IPS DF 6.9 (cell line): ENCODE measurements at regions not wholly inside any gene's neighbourhood (a gene's known extent, or its start where the extent isn't known, plus 50 kb on each side); places are given as distances from the start of the nearest gene placed in this dataset.

ENCODE experiments used
- DNase-seq: peaks from one replicate; pipeline ENCODE4 v3.0.0-alpha.2; 2013; ENCODE audit warnings: low read depth, low spot score
- H3K27ac ChIP-seq: one replicate; pipeline ENCODE4 v1.5.1; 2013; ENCODE audit warnings: low read length, control low read depth
- H3K27me3 ChIP-seq: 2 replicates; pipeline ENCODE4 v1.6.1; 2013; ENCODE audit warnings: mild to moderate bottlenecking, low read length; ENCODE audit not compliant: control insufficient read depth, insufficient read depth
- H3K36me3 ChIP-seq: 2 replicates; pipeline ENCODE4 v1.6.1; 2013; ENCODE audit warnings: low read length; ENCODE audit not compliant: control insufficient read depth, insufficient read depth
- H3K4me1 ChIP-seq: 2 replicates; pipeline ENCODE4 v1.6.1; 2013; ENCODE audit warnings: low read length; ENCODE audit not compliant: control insufficient read depth, insufficient read depth
- H3K4me3 ChIP-seq: 2 replicates; pipeline ENCODE4 v1.5.1; 2013; ENCODE audit warnings: mild to moderate bottlenecking, low read length
- H3K9me3 ChIP-seq: 2 replicates; pipeline ENCODE4 v1.6.1; 2013; ENCODE audit warnings: low read length, inconsistent platforms; ENCODE audit not compliant: control insufficient read depth, insufficient read depth
- WGBS: extraction: QIAGEN DNeasy Blood & Tissue Kit; methylation state at CpG from one replicate; pipeline ENCODE4 v1.1.7; 2013; ENCODE audit warnings: mixed read lengths, missing lambda C conversion rate; ENCODE audit not compliant: insufficient read length, insufficient coverage; 5-methylcytosine and 5-hydroxymethylcytosine counted together

DNA sequence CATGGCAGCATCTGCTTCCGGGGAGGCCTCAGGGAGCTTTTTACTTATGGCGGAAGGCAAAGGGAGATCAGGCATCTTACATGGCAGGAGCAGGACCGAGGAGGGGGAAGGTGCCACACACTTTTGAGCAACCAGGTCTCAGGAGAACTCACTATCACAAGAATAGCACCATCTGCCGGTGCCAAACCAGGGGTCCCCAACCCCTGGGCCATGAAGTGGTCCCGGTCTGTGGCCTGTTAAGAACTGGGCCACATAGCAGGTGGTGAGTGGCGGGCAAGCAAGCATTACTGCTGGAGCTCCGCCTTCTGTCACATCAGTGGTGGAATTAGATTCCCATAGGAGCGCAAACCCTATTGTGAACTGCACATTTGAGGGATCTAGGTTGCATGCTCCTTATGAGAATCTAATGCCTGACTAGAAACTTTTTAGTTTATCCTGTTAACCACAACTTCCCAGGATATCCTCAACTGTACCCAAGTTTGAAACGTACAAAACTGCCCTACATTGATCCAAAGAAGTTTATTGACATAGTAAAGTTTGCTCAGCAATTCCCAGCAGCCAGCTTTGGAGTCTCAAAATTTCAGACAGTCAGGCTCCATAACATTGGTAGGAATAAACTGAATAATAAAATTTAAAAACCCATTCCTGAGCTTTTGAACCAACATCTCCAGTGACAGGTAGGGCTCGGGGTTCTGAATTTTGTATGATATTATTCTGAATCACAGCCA is 228.4 kb upstream of the TAC1 start:
- Histone ChIP-seq H3K27ac (no peak overlapping the region), H3K4me3 (no peak overlapping the region), H3K9me3 (no peaks in the 10 kb centered on the region), H3K36me3 (no peaks in the 10 kb centered on the region), H3K4me1 (no peaks in the 10 kb centered on the region), H3K27me3 (no peaks in the 10 kb centered on the region)
- DNase-seq: no peak
- WGBS: no CpG with 5 or more reads among the region's 10 CpGs

DNA sequence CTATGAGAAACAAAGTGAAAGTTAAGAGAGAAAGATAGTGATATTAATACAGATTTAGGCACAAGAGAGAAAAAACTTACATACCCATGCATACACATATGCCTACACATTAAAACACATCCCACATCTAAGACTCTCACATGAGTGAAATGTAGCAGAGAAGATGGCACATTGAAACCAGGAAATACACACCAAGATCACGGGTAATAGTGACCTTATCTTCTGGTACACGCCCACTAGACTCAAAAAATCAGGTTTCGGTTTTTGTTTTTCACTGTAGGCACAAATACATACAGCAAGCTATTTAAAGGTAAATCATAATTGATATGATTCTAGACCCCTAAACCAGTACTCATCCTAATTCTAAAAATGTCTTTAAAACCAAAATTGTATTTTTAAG is 225.2 kb upstream of the TAC1 start:
- DNase-seq: no peak
- no CpG with 5 or more reads among the region's 3 CpGs for WGBS
- H3K4me3 ChIP-seq: no peak overlapping the region
- no peaks in the 10 kb centered on the region for H3K4me1 ChIP-seq
- no peaks in the 10 kb centered on the region for H3K27me3 ChIP-seq
- no peaks in the 10 kb centered on the region for H3K36me3 ChIP-seq
- no peak overlapping the region for H3K27ac ChIP-seq
- no peaks in the 10 kb centered on the region for H3K9me3 ChIP-seq

DNA sequence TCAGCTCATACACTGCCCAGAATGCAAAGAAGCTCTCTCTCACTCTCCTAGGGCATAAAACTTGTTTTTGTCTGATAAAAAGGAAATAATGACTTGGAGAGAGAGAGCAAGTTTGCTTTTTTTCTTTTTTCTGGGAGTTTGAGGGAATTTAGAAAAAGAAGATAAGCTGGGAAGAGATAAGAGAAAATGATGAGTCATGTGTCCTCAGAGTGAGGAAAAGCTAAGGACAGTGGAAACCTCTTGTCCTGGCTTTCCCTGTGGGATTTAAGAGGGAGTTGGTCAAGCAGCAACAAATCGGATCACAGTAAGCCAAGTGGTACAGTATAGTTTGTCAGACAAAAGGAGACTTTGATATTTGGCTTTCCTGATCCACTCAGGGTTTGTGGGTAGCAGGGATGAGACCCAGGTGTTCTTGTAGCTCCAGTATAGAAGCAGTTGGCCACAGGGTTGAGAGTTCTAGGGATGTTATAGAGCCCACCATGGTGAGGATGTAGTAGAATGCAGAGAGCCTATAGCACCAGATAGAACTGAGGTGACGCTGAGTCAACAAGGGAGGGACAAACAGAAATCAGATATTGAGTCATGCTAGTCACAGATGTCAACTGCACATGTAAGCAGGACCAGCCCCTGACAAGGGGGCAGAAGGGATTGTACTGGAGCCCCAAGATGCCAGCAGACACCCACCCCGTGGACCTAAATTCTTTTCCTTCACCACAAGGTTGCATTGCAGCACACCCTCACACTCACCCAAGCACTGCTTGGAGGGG is 219.3 kb upstream of the TAC1 start:
- Histone ChIP-seq H3K4me3 (no peak overlapping the region), H3K27ac (no peak overlapping the region), H3K9me3 (no peaks in the 10 kb centered on the region), H3K4me1 (no peaks in the 10 kb centered on the region), H3K27me3 (no peaks in the 10 kb centered on the region), H3K36me3 (no peaks in the 10 kb centered on the region)
- WGBS: no CpG with 5 or more reads among the region's 3 CpGs
- no peak for DNase-seq

DNA sequence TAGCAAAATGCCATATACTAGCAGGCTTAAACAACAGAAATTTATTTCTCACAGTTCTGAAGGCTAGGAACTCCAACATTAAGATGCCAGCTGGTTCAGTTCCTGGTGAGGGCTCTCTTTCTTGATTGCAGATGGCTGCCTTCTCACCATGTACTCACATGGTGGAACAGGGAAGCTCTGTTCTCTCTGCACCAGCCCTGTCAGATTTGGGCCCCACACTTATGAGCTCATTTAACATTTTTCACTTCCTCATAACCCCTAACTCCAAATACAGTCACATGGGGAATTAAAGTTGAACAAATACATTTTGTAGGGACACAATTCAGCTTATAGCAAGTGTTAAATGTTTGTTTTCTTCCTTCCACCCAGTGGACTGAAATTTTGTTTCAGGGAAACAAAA is 218.6 kb upstream of the TAC1 start:
- DNase-seq: no peak
- Histone ChIP-seq H3K27me3 (no peaks in the 10 kb centered on the region), H3K36me3 (no peaks in the 10 kb centered on the region), H3K4me3 (no peak overlapping the region), H3K4me1 (no peaks in the 10 kb centered on the region), H3K27ac (no peak overlapping the region), H3K9me3 (no peaks in the 10 kb centered on the region)

DNA sequence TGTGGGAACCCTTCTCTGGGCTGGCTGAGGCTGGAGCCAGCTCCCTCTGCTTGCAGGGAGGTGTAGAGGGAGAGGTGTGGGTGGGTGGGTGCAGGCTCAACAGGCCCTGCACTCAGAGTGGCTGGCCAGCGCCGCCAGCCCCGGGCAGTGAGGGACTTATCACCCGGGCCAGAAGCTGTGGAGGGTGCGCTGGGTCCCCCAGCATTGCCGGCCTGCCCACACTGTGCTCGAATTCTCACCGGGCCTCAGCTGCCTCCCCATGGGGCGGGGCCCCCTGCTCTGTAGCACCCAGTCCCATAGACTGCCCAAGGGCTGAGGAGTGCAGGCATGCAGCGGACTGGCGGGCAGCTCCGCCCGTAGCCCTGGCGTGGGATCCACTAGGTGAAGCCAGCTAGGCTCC is 190.7 kb upstream of the TAC1 start:
- Histone ChIP-seq H3K4me3 (no peak overlapping the region), H3K36me3 (no peaks in the 10 kb centered on the region), H3K9me3 (no peaks in the 10 kb centered on the region), H3K27me3 (no peaks in the 10 kb centered on the region), H3K4me1 (no peaks in the 10 kb centered on the region), H3K27ac (no peak overlapping the region)
- WGBS: no CpG with 5 or more reads among the region's 14 CpGs
- no peak for DNase-seq

DNA sequence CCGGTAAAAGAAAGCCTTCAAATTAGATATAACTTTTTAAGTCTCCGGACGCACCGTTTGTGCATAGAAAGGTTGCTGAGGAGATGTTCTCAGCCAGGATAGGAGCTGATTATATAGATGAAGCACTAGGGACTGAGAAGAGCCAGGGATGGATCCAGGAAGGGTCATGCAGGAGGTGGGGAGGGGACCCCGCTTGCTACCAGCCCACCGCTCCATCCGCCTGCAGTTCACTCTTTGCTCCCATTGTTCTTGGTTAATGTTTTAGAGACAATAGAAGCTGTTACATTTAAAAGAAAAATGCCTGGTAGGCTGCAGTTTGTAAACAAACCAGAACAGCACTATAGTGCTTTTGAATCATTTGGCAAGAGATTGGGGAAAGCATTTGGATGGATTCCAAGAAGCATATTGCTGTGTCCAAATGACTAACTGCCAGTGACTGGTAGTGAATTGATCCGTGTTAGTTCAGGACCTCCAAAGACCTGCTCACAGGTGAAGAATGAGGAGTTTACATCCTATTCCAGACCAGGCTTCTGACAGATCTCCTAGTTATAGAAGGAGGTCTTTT is 175.9 kb upstream of the TAC1 start:
- Histone ChIP-seq H3K27me3 (no peaks in the 10 kb centered on the region), H3K27ac (no peak overlapping the region), H3K9me3 (no peaks in the 10 kb centered on the region), H3K4me3 (no peak overlapping the region), H3K4me1 (no peaks in the 10 kb centered on the region), H3K36me3 (no peaks in the 10 kb centered on the region)
- WGBS: no CpG with 5 or more reads among the region's 8 CpGs
- DNase-seq: no peak

DNA sequence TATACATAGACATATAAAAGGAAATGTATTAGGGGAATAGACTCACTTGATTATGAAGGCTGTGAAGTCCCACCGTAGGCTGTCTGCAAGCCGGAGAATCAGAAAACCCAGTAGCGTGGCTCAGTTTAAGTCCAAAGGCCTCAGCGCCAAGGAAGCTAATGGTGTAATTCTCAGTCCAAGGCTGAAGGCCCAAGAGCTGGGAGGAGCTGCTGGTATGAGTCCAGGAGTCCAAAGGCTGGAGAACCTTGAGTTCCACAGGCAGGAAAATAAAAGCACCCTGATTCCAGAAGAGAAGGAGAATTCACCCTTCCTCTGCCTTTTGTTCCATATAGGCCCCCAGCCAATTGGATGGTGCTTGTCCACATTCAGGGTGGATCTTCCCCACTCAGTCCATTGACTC is 166.2 kb upstream of the TAC1 start:
- no peak for DNase-seq
- WGBS: no CpG with 5 or more reads among the region's 4 CpGs
- no peaks in the 10 kb centered on the region for H3K9me3 ChIP-seq
- H3K36me3 ChIP-seq: no peaks in the 10 kb centered on the region
- H3K4me3 ChIP-seq: no peak overlapping the region
- no peak overlapping the region for H3K27ac ChIP-seq
- H3K27me3 ChIP-seq: no peaks in the 10 kb centered on the region
- no peaks in the 10 kb centered on the region for H3K4me1 ChIP-seq

DNA sequence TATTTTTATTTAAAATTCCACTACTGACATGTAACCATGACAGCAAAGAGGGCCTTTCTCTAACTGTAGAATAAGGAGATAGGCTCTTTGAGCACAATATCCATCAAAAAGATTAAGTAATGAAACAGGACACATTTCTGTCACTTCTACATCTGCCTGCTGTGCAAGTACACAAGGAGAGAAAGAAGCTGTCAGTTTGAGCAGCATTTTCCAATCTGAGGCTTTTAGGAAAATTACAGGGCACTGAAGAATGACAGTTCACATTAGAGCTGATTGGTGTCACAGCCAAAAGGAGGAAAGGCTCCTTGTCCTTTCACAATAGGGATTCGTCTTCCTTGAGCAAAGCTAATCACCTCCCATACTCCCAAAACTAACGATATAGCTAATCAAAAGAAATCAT is 158.8 kb upstream of the TAC1 start:
- H3K27me3 ChIP-seq: no peaks in the 10 kb centered on the region
- no peaks in the 10 kb centered on the region for H3K9me3 ChIP-seq
- no peaks in the 10 kb centered on the region for H3K36me3 ChIP-seq
- WGBS: no CpG with 5 or more reads among the region's 2 CpGs
- no peak overlapping the region for H3K4me3 ChIP-seq
- H3K27ac ChIP-seq: no peak overlapping the region
- H3K4me1 ChIP-seq: no peaks in the 10 kb centered on the region
- DNase-seq: no peak

DNA sequence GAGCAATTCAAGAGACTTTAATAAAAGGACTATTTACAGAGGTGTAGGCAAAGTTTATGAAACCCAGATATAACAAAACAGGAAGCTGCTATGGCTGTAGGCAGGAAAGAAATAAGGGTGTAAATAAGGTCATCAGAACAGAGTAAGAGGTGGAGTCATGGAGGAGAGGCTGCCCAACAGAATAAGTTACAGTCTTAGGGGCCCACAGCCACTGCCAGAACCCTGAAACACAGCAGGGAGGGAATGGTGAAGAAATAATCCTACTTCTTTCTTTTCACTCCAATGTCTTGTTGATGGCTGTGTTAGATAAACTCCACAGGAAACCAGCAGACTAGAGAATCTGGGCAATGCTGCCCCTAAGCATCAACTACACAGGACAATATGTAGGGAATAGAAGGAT is 155.8 kb upstream of the TAC1 start:
- Histone ChIP-seq H3K4me1 (no peaks in the 10 kb centered on the region), H3K4me3 (no peak overlapping the region), H3K27me3 (no peaks in the 10 kb centered on the region), H3K36me3 (no peaks in the 10 kb centered on the region), H3K9me3 (no peaks in the 10 kb centered on the region), H3K27ac (no peak overlapping the region)
- no peak for DNase-seq

DNA sequence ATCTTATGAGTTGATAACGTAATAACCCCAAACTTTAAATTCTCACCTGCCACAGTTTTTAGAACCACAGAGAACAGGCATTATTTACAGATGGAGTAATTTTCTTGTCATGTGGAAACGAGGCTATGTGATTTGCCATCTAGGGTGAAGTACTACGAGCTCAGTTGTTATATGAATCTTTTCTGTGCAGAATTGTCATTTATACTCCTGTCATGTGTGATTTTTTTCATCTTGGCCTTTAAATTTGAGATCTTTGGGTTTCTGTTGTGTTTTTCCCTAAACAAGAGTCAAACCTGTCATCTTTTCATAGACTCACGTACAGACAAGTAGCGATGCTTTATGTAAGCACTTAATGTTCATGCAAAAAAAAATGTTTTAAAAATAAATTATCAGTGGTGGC is 153.7 kb upstream of the TAC1 start:
- H3K27ac ChIP-seq: no peak overlapping the region
- no peak overlapping the region for H3K4me3 ChIP-seq
- no peak for DNase-seq
- H3K9me3 ChIP-seq: no peaks in the 10 kb centered on the region
- H3K4me1 ChIP-seq: no peaks in the 10 kb centered on the region
- no peaks in the 10 kb centered on the region for H3K27me3 ChIP-seq
- WGBS: no CpG with 5 or more reads among the region's 5 CpGs
- no peaks in the 10 kb centered on the region for H3K36me3 ChIP-seq

DNA sequence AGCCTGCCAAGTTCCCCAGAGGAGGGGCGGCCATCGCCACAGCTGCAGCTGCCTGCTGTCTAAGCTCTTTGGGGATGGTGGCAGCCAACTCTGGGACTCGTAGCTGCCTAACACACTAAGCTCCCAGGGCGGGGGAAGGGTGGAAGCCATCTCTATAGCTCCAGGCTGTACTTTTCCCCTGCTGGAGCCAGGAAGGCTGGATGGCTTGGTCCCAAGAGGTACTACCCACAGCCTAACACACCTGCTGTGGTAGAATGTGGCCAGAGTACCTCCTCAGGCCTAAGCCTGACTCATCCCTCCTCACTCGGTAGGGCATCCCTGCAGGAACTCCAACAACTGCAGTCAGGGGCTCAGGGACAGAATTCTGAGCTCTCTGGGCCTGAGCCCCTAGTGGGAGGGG is 151.7 kb upstream of the TAC1 start:
- no peak overlapping the region for H3K27ac ChIP-seq
- no peak for DNase-seq
- no peak overlapping the region for H3K4me3 ChIP-seq

More for the DNA sequence above, 151.7 kb upstream of the TAC1 start:
- no peaks in the 10 kb centered on the region for H3K9me3 ChIP-seq
- no CpG with 5 or more reads among the region's 5 CpGs for WGBS
- H3K27me3 ChIP-seq: no peaks in the 10 kb centered on the region
- no peaks in the 10 kb centered on the region for H3K4me1 ChIP-seq
- H3K36me3 ChIP-seq: no peaks in the 10 kb centered on the region
